DMS53 (cell line): ENCODE measurements at regions not wholly inside any gene's neighbourhood (a gene's known extent, or its start where the extent isn't known, plus 50 kb on each side); places are given as distances from the start of the nearest gene placed in this dataset.
"Not testable (repeated sequence)": the region's sequence is repeated elsewhere in the genome, so short reads cannot be mapped to it uniquely, and the experiment has no call there.

Experiments
- DNase-seq: peaks from one replicate; lab custom pipeline; 2025; lab: John Stamatoyannopoulos, UW

DNA sequence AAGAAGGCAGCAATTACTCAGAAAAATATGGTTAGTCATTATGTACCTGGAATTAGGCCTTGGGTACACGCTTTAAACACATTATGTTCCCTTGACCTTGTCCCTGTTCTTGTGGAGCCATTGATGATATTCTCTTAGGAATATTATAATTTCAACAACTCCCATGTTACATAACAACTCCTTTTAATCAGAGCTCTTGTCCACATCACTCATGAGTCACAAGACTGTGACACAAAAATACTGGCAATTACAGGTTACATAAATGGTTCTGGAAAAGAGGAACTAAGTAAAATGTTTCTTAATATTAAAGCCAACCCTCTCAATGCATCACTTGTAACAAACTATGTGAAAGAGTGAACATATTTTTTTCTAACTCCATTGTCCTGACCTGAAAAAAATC, 143.8 kb upstream of the PCLO start:
- DNase-seq: no peak

DNA sequence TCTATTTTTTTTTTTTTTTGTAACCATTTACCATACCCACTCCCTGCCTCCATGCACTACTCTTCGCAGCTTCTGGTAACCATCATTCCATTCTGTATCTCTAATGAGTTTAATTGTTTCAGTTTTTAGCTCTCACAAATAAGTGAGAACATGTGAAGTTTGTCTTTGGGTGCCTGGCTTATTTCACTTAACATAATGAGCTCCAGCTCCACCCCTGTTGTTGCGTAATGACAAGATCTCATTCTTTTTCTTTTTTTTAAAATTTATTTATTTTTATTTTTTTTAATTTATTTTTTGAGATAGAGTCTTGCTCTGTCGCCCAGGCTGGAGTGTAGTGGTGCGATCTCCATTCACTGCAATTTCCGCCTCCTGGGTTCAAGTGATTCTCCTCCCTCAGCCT, 142.3 kb upstream of the PCLO start:
- no peak for DNase-seq

DNA sequence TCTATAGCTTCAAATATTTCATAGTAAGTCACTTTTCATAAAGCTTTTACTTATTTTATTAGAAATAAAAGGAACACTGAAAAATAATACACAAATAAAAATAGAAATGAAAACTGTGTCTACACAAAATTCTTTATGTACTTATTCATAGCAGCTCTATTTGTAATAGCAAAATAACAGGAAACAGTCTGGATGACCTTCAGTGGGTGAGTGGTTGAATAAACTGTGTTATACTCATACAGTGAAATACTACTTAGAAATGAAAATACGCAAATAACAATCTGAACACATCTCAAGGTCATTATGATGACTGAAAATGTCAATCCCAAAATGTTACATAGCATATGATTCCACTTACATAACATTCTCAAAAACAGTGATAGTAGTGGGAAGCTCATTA, 138.7 kb upstream of the PCLO start:
- DNase-seq: peak; percentile 19

DNA sequence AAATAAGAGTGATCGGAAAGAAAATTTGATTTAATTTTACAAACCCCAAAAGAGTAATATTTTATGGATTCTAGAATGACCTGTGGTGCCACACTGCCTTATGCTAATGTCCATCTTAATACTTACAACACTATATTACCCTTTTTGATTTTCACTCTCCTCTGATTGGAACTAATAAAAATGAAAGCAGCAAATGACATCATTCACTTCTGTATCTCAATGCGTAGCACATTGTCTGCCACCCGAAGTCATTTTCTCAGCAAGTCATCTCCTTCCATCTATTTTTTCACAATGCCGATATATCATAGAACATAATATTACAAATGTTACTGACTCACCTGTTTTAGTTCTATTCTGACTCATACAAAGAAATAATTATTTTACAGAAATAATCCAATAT, 127.5 kb upstream of the PCLO start:
- no peak for DNase-seq

DNA sequence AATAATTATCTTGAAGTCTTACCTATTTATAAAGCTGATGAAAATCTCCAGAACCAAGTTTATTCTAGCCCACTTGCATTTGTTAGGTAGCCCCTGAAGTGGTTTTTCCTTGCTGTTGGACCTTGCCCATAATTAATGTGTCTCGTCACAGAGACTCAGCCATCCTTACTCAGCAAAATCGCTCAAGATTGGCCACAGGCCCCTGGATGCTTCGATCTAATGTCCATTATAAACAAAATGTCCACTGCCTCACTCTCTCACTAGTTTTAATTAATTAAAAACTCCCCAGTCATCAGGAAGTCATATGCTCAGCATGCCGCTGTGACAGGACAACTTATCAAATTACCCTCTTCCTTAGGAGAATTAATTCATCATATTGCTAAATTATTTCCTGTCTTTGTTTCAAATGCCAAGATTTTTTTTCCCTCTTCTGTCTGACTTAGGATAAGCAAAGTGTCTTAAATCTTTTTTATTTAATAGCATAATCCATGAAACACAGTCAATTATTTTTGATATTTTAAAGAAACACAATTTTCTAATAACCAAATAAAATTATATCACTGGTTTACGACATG, 126.8 kb upstream of the PCLO start:
- no peak for DNase-seq

DNA sequence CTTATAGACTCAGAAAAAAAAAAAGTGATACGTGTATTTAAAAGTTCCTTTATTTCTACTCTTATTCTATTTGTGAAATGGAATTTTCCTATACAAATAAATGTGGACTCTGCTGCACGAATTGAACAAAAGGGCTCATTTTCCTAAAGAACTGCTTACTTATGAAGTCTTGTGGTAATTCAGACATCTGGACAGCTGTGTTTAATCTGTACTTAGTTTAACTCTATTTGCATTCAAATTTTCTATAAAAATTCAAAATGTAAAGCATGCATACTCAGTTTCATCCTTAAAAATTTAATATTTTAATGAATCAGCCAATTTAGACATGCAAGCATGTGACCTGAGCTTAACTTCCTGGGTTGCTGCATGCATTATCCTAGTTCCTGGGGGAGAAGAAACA, 118.0 kb upstream of the PCLO start:
- DNase-seq: no peak

DNA sequence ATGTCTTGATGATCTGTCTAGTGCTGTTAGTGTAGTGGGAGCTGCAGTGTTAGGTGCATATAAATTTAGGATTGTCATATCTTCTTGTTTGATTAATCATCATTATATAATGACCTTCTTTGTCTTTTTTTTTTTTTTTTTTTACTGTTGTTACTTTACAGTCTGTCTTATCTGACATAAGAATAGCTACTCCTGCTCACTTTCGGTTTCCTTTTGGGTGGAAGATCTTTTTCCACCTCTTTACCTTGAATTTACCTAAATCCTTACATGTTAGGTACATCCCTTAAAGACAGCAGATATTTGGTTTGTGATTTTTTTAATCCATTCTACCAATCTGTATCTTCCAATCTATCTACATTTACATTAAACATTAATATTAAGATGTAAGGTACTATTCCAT, 113.6 kb upstream of the PCLO start:
- no peak for DNase-seq

DNA sequence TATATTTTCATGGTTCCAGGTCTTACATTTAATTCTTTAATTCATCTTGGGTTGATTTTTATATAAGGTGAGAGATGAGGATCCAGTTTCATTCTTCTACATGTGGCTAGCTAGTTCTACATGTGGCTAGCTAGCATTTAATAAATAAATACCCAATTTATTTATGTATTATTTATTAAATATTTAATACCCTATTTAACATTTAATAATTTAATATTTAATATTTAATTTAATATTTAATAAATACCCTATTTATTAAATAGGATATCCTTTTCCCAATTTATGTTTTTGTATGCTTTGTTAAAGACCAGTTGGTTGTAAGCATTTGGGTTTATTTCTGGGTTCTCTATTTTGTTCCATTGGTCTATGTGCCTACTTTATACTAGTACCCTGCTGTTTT, 111.0 kb upstream of the PCLO start:
- DNase-seq: no peak

DNA sequence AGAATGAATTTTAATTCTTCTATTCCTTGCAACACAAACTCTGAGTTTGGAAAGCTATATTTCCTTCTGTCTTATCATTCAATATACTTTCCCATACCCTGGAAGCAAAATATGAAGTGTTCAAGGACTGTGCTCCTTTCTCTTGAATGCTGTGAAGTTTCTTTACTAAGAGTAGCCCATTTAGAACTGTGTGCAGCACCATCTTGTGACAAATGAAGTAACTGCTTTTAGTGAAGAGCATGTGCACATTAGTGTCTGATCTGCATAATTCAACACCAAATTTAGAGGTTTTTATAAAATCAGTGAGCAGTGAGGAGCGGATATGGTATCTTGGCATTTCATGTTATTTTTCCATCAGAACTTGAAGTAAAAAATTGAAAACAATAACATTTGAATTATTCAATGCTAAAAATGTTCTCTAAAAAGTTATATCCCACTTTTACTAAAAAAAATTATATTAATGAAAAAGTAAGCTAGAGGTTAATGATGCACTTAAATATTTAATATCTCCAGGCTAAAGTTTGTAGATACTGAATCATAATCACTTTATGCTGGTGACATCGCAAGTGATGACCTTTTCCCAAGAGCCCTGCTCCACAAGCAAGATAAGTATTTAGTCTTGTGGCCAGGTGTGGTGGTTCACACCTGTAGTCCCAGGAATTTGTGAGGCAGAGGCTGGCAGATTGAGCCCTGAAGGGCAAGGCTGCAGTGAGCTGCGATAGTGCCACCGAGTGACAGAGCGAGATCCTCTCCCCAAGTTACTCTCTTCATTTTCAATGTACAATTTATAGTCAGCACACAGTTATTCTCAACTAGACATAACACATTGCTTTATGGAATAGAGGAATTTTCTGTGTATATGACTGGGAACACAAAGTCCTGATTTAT, 108.8 kb upstream of the PCLO start:
- DNase-seq: peak; percentile 78

DNA sequence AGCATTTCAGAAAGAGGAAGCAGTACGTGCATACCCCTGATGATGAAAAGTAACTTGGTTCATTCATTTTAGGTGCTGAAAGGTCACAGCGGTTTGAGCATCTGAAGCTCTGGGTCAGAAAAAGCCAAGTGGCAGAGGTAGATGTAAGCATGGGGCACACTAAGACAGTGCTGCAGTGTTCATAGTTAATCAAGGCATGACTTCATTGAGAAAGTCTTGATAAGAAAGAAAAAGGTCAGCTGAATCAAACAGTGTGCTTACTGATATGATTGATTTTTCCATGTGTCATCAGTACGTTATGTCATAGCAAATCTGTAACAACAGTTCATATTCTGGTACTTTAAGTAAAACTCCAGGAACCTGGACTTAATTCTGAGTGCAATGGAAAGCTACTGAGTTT, 107.7 kb upstream of the PCLO start:
- no peak for DNase-seq

DNA sequence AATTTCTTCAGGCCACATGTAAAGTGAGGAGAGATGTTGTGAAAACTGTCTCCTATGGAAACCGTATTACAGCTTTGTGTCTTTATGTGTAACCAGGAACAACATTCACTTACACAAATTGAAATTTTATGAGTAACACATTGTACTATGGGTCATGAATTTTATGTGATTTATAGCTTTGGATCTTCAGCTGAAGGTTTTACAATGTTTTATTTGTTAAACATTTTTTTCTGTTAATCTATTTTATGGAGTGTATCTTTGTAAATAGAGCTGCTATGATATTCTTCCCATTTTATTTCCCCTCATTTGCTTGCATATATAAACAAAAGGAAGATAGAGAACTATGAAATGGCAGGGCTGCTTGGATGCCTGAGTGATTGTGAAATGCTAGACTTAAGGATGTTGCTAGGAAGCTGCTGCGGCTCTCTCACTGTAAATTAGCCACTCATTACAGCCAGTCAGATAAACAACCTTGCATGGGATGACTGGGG, 104.5 kb upstream of the PCLO start:
- DNase-seq: peak; percentile 34

DNA sequence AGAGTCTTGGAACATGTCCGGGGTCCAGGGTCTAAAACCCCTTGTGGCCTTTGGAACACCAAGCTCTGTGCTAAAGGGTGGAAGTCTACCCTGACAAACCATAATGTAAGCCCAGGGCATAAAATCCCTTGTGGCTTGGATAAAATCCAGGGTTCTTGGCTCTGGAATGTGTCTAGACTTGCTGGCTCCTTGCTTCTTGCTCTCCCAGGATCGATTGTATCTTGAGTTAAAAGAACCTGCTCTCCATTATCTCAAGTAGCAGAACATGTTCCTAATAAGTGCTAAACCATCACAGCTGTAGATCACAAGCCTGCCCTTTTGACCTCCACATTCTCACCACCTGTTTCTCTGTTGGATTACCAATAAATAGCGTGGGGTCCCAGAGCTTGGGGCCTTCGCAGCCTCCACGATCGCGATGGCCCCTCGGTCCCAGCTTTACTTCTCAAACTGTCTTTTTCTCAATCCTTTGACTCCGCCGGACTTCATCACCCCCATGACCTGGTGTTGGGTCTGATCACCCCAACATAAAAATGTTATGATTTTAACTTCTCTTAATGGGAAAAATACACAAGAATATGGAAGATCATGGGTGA, 100.9 kb upstream of the PCLO start:
- DNase-seq: not testable (repeated sequence)

DNA sequence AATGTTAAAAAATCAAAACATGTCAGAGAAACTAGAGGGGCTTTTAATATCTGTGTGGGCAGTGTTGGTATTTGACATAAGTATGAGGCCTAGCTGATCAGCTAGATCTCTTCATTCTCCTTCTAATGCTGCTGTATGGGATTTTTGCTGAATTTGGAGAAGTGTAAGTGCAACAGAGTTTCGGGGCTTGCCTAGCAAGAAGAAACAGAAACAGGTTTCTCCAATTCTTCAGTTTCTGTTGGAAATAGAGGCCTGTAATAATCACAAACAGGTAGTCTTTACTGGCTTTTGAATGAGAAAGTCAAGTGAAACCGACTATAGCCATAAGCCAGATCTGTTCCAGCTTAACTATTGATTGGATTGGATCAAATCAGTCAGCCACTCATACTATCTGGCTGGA, 96.4 kb upstream of the PCLO start:
- DNase-seq: no peak

DNA sequence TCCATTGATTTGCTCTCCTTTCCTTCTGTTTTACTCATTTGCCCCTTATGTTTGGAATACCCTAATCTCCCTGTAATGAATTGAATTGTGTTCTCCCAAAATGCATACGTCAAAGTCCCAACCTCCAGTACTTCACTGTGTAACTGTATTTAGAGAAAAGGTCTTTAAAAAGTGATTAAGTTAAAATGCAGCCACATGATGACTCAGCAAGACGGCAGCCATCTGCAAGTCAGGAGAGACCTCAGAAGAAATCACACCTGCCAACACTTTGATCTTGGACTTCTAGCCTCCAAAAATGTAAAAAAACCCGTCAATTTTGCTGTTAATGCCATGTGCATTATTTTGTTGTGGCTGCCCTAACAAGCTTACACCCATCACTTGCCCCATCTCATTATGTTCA, 85.3 kb upstream of the PCLO start:
- DNase-seq: no peak

DNA sequence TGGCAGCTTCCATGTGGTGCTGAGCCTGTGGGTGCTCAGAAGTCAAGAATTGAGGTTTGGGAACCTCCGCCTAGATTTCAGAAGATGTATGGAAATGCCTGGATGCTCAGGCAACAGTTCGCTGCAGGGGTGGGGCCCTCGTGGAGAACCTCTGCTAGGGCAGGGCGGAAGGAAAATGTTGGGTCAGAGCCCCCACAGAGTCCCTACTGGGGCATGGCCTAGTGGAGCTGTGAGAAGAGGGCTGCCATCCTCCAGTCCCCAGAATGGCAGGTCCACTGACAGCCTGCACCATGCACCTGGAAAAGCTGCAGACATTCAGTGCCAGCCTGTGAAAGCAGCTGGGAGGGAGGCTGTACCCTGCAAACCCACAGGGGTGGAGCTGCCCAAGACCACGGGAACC, 56.5 kb upstream of the PCLO start:
- DNase-seq: not testable (repeated sequence)

DNA sequence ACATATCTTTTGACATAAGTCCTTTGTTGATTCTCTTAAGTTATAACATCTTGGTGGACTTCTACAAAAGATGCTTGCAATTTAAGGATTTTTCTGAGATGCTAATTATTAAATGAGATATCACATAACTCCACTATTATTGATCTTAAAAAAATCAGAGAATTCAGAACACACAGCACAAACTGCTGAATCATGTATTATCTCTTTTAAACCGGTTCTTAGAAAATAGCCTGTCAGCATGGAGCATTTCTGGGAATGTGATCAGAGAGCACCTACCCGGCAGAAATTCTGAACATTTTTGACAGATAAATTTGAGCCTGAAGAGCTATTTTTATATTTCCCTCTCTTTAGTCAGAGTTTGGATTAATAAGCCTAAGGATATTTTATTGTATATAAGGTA, 50.2 kb upstream of the PCLO start:
- no peak for DNase-seq
